IMR-90 (cell line): ENCODE measurements at regions not wholly inside any gene's neighbourhood (a gene's known extent, or its start where the extent isn't known, plus 50 kb on each side); places are given as distances from the start of the nearest gene placed in this dataset.

Experiments used
- ATAC-seq: fragments of 200-7000 bp; cut with Tn5 transposase; 2 replicates; pipeline ENCODE4 v1.9.1; 2020; ENCODE audit warnings: low read depth, mild to moderate bottlenecking, moderate library complexity
- BruUV-seq: library from RNA; stranded (reverse); fragments of 400-500 nt; replicated peaks from 2 replicates; lab custom pipeline; 2021; lab: Mats Ljungman, UMichigan
- CTCF ChIA-PET: fragments of 300-600 bp; formaldehyde crosslinking; extraction: SDS; loops from one replicate; lab custom pipeline; 2021; ENCODE audit warnings: antibody characterized with exemption; lab: Yijun Ruan, JAX
- POLR2A ChIA-PET: fragments of 300-600 bp; sonication (Branson Sonifier 250); formaldehyde crosslinking; loops from one replicate; lab custom pipeline; 2022; ENCODE audit warnings: antibody characterized with exemption; ENCODE audit not compliant: unreplicated experiment; lab: Charles Lee
- DNase-seq: peaks from one replicate; pipeline ENCODE4 v3.0.0; 2013
- H2AFZ ChIP-seq: replicated peaks from 2 replicates; pipeline ENCODE3; 2013; ENCODE audit warnings: low read length, mild to moderate bottlenecking; ENCODE audit not compliant: poor library complexity
- H2AK5ac ChIP-seq: 2 replicates; pipeline ENCODE4 v1.6.1; 2013; ENCODE audit warnings: low read depth, low read length, inconsistent platforms
- H2AK9ac ChIP-seq: replicated peaks from 2 replicates; pipeline ENCODE3; 2013; ENCODE audit warnings: mild to moderate bottlenecking, low read depth, low read length, moderate library complexity; ENCODE audit not compliant: poor library complexity
- H2BK120ac ChIP-seq: 2 replicates; pipeline ENCODE4 v1.6.1; 2013; ENCODE audit warnings: low read depth, low read length, inconsistent platforms
- H2BK15ac ChIP-seq: 3 replicates; pipeline ENCODE4 v1.6.1; 2013; ENCODE audit warnings: low read depth, low read length, inconsistent platforms
- H2BK20ac ChIP-seq: 2 replicates; pipeline ENCODE4 v1.6.1; 2013; ENCODE audit warnings: low read depth, mild to moderate bottlenecking, inconsistent platforms, low read length, moderate library complexity
- H2BK5ac ChIP-seq: 2 replicates; pipeline ENCODE4 v1.6.1; 2013; ENCODE audit warnings: mild to moderate bottlenecking, low read depth, low read length, inconsistent platforms; ENCODE audit not compliant: poor library complexity, severe bottlenecking
- H3K14ac ChIP-seq: replicated peaks from 2 replicates; pipeline ENCODE4 v1.6.1; 2013; ENCODE audit warnings: low read depth, low read length, inconsistent platforms
- H3K18ac ChIP-seq: 2 replicates; pipeline ENCODE4 v1.6.1; 2013; ENCODE audit warnings: low read depth, low read length, control low read depth
- H3K23ac ChIP-seq: 2 replicates; pipeline ENCODE4 v1.6.1; 2013; ENCODE audit warnings: low read depth, low read length, inconsistent platforms
- H3K27ac ChIP-seq: 2 replicates; pipeline ENCODE4 v1.5.1; 2013; ENCODE audit warnings: mild to moderate bottlenecking, control low read depth, low read length; ENCODE audit not compliant: insufficient read depth
- H3K27me3 ChIP-seq: 2 replicates; pipeline ENCODE4 v1.6.1; 2013; ENCODE audit warnings: low read length; ENCODE audit not compliant: control insufficient read depth, insufficient read depth
- H3K36me3 ChIP-seq: 2 replicates; pipeline ENCODE4 v1.6.1; 2013; ENCODE audit warnings: low read length, mixed read lengths; ENCODE audit not compliant: control insufficient read depth, insufficient read depth
- H3K4ac ChIP-seq: 2 replicates; pipeline ENCODE4 v1.6.1; 2013; ENCODE audit warnings: low read depth, low read length, inconsistent platforms
- H3K4me1 ChIP-seq: 2 replicates; pipeline ENCODE4 v1.6.1; 2013; ENCODE audit warnings: low read length, mixed read lengths; ENCODE audit not compliant: control insufficient read depth, insufficient read depth
- H3K4me2 ChIP-seq: 2 replicates; pipeline ENCODE4 v1.6.1; 2013; ENCODE audit warnings: low read depth, mild to moderate bottlenecking, control low read depth, low read length, moderate library complexity
- H3K4me3 ChIP-seq: 2 replicates; pipeline ENCODE4 v1.5.1; 2013; ENCODE audit warnings: low read depth, mild to moderate bottlenecking, control low read depth, low read length, moderate library complexity; ENCODE audit not compliant: insufficient read depth
- H3K56ac ChIP-seq: 2 replicates; pipeline ENCODE4 v1.6.1; 2013; ENCODE audit warnings: low read length, inconsistent platforms; ENCODE audit not compliant: insufficient read depth; ENCODE audit errors: extremely low read depth
- H3K79me1 ChIP-seq, 2 experiments: 2 replicates each; pipeline ENCODE4 v1.6.1; 2013; ENCODE audit warnings: low read length in 2 of 2, inconsistent platforms in 1 of 2, low read depth in 1 of 2
- H3K9ac ChIP-seq: 2 replicates; pipeline ENCODE4 v1.6.1; 2013; ENCODE audit warnings: low read depth, low read length, control low read depth
- H3K9me1 ChIP-seq: 2 replicates; pipeline ENCODE4 v1.6.1; 2013; ENCODE audit warnings: low read length, inconsistent platforms; ENCODE audit not compliant: insufficient read depth
- H3K9me3 ChIP-seq: 2 replicates; pipeline ENCODE4 v1.6.1; 2013; ENCODE audit warnings: low read length; ENCODE audit not compliant: control insufficient read depth, insufficient read depth
- H4K20me1 ChIP-seq: 2 replicates; pipeline ENCODE4 v1.6.1; 2013; ENCODE audit warnings: low read length, inconsistent platforms; ENCODE audit not compliant: insufficient read depth
- H4K5ac ChIP-seq: 2 replicates; pipeline ENCODE4 v1.6.1; 2013; ENCODE audit warnings: mild to moderate bottlenecking, low read depth, low read length, control low read depth
- H4K8ac ChIP-seq, 2 experiments: 2 replicates each; pipeline ENCODE4 v1.6.1; 2013; ENCODE audit warnings: low read depth in 2 of 2, low read length in 2 of 2, control low read depth in 1 of 2, inconsistent platforms in 1 of 2
- H4K91ac ChIP-seq: 2 replicates; pipeline ENCODE4 v1.6.1; 2013; ENCODE audit warnings: low read depth, low read length, inconsistent platforms; ENCODE audit not compliant: insufficient read depth
- CTCF ChIP-seq: conservative IDR thresholded peaks from 2 replicates; pipeline ENCODE4 v1.5.1; 2012; ENCODE audit warnings: mild to moderate bottlenecking, low read depth, low read length, improper control_type of control experiment
- MXI1 ChIP-seq: IDR thresholded peaks from 2 replicates; pipeline ENCODE4 v1.6.1; 2012; ENCODE audit warnings: low read depth, mild to moderate bottlenecking, low read length, moderate library complexity, borderline replicate concordance
- RAD21 ChIP-seq: IDR thresholded peaks from 2 replicates; pipeline ENCODE4 v1.6.1; 2012; ENCODE audit warnings: low read length, improper control_type of control experiment
- USF2 ChIP-seq: fragments of 150-350 bp; IDR thresholded peaks from 2 replicates; pipeline ENCODE4 v1.6.1; 2017; ENCODE audit warnings: mild to moderate bottlenecking, antibody characterized with exemption, low read length, low read depth
- WGBS, 2 experiments: methylation state at CpG; one replicate each; pipeline versions ENCODE4 v1.1.5 to v1.1.7; 2013; ENCODE audit warnings: missing lambda C conversion rate in 2 of 2; ENCODE audit not compliant: insufficient read length in 1 of 2; ENCODE audit errors: extremely low coverage in 2 of 2; 5-methylcytosine and 5-hydroxymethylcytosine counted together
- dilution Hi-C: fragments of 300-500 bp; cut with HindIII; formaldehyde crosslinking; loops from one replicate; pipeline ENCODE4 v1.14.3; 2018; ENCODE audit warnings: low sequenced_read_pairs; ENCODE audit not compliant: unreplicated experiment
- in situ Hi-C: fragments of 300-500 bp; cut with MboI; formaldehyde crosslinking; loops from 3 replicates; pipeline ENCODE4 v1.14.3; 2019; ENCODE audit warnings: low sequenced_read_pairs, inconsistent platforms, mixed read lengths
- intact Hi-C: fragments of 100-400 bp; cut with micrococcal nuclease; formaldehyde crosslinking; loops from 2 replicates; pipeline ENCODE4 v1.10.0; 2022

GRCh38 chr12:111249018-111249370 is 119.9 kb downstream of the PHETA1 start:
- no peak overlapping the region for H3K27ac ChIP-seq
- ChIA-PET POLR2A (no interaction called here), CTCF (no interaction called here)
- ATAC-seq (no peak), DNase-seq (no peak)
- dilution Hi-C loops (no loop called here), in situ Hi-C loops (no loop called here), intact Hi-C loops (no loop called here)
- no peaks in the 10 kb centered on the region for H3K9me3 ChIP-seq
- peak overlapping the region; percentile 47 for H2AFZ ChIP-seq
- TF ChIP-seq USF2 = no peak
- no peak for TF ChIP-seq RAD21
- TF ChIP-seq CTCF = no peak
- no peak for TF ChIP-seq MXI1
- H2BK5ac ChIP-seq = no peak overlapping the region
- H4K5ac ChIP-seq = no peak overlapping the region
- H3K79me1 ChIP-seq = no peaks in the 10 kb centered on the region
- no peak overlapping the region for H3K18ac ChIP-seq
- H3K36me3 ChIP-seq = no peaks in the 10 kb centered on the region
- no peak overlapping the region for H3K4me3 ChIP-seq
- H4K20me1 ChIP-seq = no peaks in the 10 kb centered on the region; the same call in 1 of the 2 replicates
- H2BK120ac ChIP-seq = no peak overlapping the region
- no peak overlapping the region for H3K14ac ChIP-seq
- H2AK5ac ChIP-seq = no peak overlapping the region
- H3K4me1 ChIP-seq = no peaks in the 10 kb centered on the region
- no peak overlapping the region for H3K4me2 ChIP-seq
- no peak overlapping the region for H2AK9ac ChIP-seq
- no peak overlapping the region for H3K23ac ChIP-seq
- no peak overlapping the region for H4K91ac ChIP-seq
- H3K4ac ChIP-seq = no peak overlapping the region
- no peak overlapping the region for H3K56ac ChIP-seq
- no peak overlapping the region for H2BK15ac ChIP-seq
- H2BK20ac ChIP-seq = no peak overlapping the region
- no TSS peak for BruUV-seq
- 33% methylated on average over 1 of the region's 10 CpGs; no CpG with 5 or more reads in 1 of the 2 experiments for WGBS, 2 experiments
- H3K9me1 ChIP-seq = no peaks in the 10 kb centered on the region
- no peak overlapping the region for H3K9ac ChIP-seq
- no peak overlapping the region for H4K8ac ChIP-seq
- peaks cover 5% of the 10 kb centered on the region for H3K27me3 ChIP-seq
